Heart left ventricle (tissue), 16 donors: ENCODE measurements at regions not wholly inside any gene's neighbourhood (a gene's known extent, or its start where the extent isn't known, plus 50 kb on each side); places are given as distances from the start of the nearest gene placed in this dataset.

ENCODE experiments used
- ATAC-seq, 4 donors: fragments of 200-7000 bp; cut with Tn5 transposase; one replicate each; pipeline ENCODE4 v1.9.1; 2020 to 2022; ENCODE audit warnings: moderate library complexity in 4 of 4, mild to moderate bottlenecking in 3 of 4, moderate number of reproducible peaks in 1 of 4
- DNase-seq, 5 donors: peaks; one replicate each; pipeline ENCODE4 v3.0.0-alpha.2; 2020
- H3K27ac ChIP-seq, 12 donors: fragments of 200-600 bp; sonication (generic) in 4 of 12; one replicate each; pipeline versions ENCODE4 v1.5.0 to v1.8.0; 2016 to 2022; ENCODE audit warnings: mild to moderate bottlenecking in 2 of 12
- H3K27me3 ChIP-seq, 9 donors: fragments of 200-600 bp; sonication (generic) in 2 of 9; one replicate each; pipeline versions ENCODE4 v1.5.1 to v1.8.0; 2016 to 2022; ENCODE audit warnings: mild to moderate bottlenecking in 3 of 9
- H3K36me3 ChIP-seq, 9 donors: fragments of 200-600 bp; sonication (generic) in 2 of 9; one replicate each; pipeline versions ENCODE4 v1.5.0 to v1.8.0; 2018 to 2022; ENCODE audit warnings: mild to moderate bottlenecking in 2 of 9
- H3K4me1 ChIP-seq, 12 donors: fragments of 200-600 bp; sonication (generic) in 4 of 12; one replicate each; pipeline versions ENCODE4 v1.5.0 to v1.8.0; 2016 to 2022; ENCODE audit warnings: mild to moderate bottlenecking in 3 of 12
- H3K4me3 ChIP-seq, 12 donors: fragments of 200-600 bp; sonication (generic) in 4 of 12; one replicate each; pipeline versions ENCODE4 v1.5.0 to v1.8.0; 2017 to 2022; ENCODE audit warnings: mild to moderate bottlenecking in 9 of 12, moderate library complexity in 4 of 12
- H3K9me3 ChIP-seq, 12 donors: fragments of 200-600 bp; sonication (generic) in 4 of 12; one replicate each; pipeline versions ENCODE4 v1.5.0 to v1.8.0; 2016 to 2022; ENCODE audit warnings: mild to moderate bottlenecking in 1 of 12
- POLR2A ChIP-seq, 2 donors: fragments of 450-650 bp; IDR thresholded peaks; one replicate each; pipeline ENCODE4 v1.6.1; 2017; ENCODE audit warnings: antibody characterized with exemption in 2 of 2, mild to moderate bottlenecking in 2 of 2, moderate library complexity in 2 of 2
- WGBS, 4 donors: extraction: QIAGEN DNeasy Blood & Tissue Kit in 2 of 4; methylation state at CpG; one replicate each; pipeline versions ENCODE4 v1.1.5 to v1.1.7; 2013 to 2018; 5-methylcytosine and 5-hydroxymethylcytosine counted together
- intact Hi-C, 10 donors: fragments of 100-400 bp; cut with DNase I; formaldehyde crosslinking; loops; one replicate each; pipeline versions ENCODE4 v1.11.1 to v1.14.2; 2022
- TF ChIP-seq, protein P1 (sequence below), 12 donors: fragments of 200-600 bp; sonication (generic) in 4 of 12; IDR thresholded peaks; one replicate each; pipeline versions ENCODE4 v1.5.0 to v1.8.0; 2018 to 2022; ENCODE audit warnings: antibody characterized with exemption in 12 of 12, mild to moderate bottlenecking in 5 of 12
- donor health status: ischemic (EF 13 %, LVEDD 7.1; RV severe dilation, severe dysfunction).
- donor health status: healthy with polysubstance abuse.
- donor health status: DM: no; HTN: yes; CAD: no.
- donor health status: DM: no; HTN: no; CAD: no.
- donor health status: ischemic (EF 25% LVEDD 6.9; RV normal size, moderate dysfunction).
- donor health status: ischemic (EF 25% LVEDD 5.7; RV mildly dilated, moderate dysfunction).
- donor health status: healthy.
- donor health status: DM: yes; HTN: yes; CAD: no.
- donor health status: ischemic (EF 35%, LVEDD 5.7; RV mildly dilated, moderate dysfunction).
- donor health status: nonischemic (EF 11% LVEDD 7.7; RV severe dilation, severe dysfunction).
- donor health status: DM: yes; HTN: yes; CAD: no.
- donor health status: PGD.
- donor health status: ischemic (EF 29% LVEDD 5.4; RV normal size, mild dysfunction).
- donor health status: nonischemic (EF 23%, LVEDD 6.1; RV moderate dilation, normal function).

DNA sequence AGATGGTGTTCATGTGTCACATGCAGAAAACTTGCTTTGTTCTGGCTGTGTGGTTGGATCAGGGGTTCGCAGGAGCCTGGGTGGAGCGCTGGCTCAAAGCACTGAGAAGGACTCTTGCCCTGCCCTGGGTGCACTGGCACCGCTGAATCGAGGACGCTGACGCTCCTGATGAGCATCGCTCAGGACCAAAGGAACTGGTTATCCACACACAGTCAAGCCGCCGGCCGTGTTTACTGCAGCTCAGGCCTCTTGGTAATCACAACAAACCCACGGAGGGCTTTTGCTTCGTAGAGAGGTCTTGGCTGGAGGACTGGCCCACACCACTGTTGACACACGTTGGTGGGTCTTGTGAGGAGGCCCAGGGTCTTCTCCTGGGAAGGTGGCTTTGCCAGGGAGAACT lies 299.4 kb upstream of the IRX2 start:
- 86 to 92% (median 89%) methylated on average over 10 to 13 of the region's 13 CpGs for WGBS, 4 donors
- H3K27ac ChIP-seq: no peak overlapping the region
- no peaks in the 10 kb centered on the region for H3K36me3 ChIP-seq
- H3K27me3 ChIP-seq: no peaks in the 10 kb centered on the region
- H3K9me3 ChIP-seq: peaks cover 0 to 4% (median 0%) of the 10 kb centered on the region in 12 donors
- no peaks in the 10 kb centered on the region for H3K4me1 ChIP-seq
- no peak for TF ChIP-seq POLR2A (IDR thresholded peaks at IDR 0.05)
- no peak overlapping the region for H3K4me3 ChIP-seq
- DNase-seq: no peak
- ATAC-seq: no peak
- intact Hi-C loops: no loop called here

- TF ChIP-seq POLR2A (IDR thresholded peaks at IDR 0.05): no peak
- TF ChIP-seq, protein P1, sequence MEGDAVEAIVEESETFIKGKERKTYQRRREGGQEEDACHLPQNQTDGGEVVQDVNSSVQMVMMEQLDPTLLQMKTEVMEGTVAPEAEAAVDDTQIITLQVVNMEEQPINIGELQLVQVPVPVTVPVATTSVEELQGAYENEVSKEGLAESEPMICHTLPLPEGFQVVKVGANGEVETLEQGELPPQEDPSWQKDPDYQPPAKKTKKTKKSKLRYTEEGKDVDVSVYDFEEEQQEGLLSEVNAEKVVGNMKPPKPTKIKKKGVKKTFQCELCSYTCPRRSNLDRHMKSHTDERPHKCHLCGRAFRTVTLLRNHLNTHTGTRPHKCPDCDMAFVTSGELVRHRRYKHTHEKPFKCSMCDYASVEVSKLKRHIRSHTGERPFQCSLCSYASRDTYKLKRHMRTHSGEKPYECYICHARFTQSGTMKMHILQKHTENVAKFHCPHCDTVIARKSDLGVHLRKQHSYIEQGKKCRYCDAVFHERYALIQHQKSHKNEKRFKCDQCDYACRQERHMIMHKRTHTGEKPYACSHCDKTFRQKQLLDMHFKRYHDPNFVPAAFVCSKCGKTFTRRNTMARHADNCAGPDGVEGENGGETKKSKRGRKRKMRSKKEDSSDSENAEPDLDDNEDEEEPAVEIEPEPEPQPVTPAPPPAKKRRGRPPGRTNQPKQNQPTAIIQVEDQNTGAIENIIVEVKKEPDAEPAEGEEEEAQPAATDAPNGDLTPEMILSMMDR (IDR thresholded peaks at IDR 0.05): no peak
- DNase-seq (no peak), ATAC-seq (no peak)
- H3K4me3 ChIP-seq: no peak overlapping the region
- H3K36me3 ChIP-seq: no peaks in the 10 kb centered on the region
- H3K4me1 ChIP-seq: no peaks in the 10 kb centered on the region
- no peak overlapping the region for H3K27ac ChIP-seq
- intact Hi-C loops: no loop called here
- 73 to 83% (median 77%) methylated on average over 11 of the region's 11 CpGs for WGBS, 4 donors
- no peaks in the 10 kb centered on the region for H3K27me3 ChIP-seq
- H3K9me3 ChIP-seq: peaks cover 0 to 4% (median 0%) of the 10 kb centered on the region in 12 donors
These were observed 297.8 kb upstream of the IRX2 start for GRCh38 chr5:3049261-3049660.

DNA sequence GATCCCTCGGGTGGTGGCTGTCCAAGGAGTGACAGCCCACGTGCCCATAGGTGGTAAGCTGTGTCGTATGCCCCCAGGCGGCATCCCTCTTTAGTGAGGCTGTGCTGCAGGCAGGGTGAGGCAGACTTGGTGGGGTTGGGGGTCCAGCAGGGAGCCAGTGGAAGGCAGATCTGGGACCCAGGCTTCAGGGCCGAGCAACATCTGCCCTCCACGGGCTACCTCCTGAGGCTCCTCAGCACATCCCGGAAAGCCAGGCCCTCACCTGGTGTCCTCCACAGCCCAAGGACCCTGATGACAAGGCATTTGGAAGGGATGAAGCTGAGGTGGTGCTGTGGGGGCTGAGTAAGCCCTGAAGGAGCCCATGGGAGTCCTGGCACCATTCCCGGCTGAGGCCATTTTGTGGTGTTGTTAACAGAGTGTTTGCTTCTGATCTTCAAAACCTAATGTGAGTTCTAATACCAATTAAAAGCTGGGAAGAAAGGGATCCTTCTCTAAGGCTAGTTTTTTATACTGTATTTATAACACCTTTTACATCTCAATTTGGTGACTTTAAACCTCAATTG lies 295.8 kb upstream of the IRX2 start:
- intact Hi-C loops: no loop called here
- Histone ChIP-seq H3K27ac (no peak overlapping the region), H3K27me3 (peaks cover 0 to 5% (median 0%) of the 10 kb centered on the region in 9 donors), H3K4me3 (no peak overlapping the region), H3K36me3 (no peaks in the 10 kb centered on the region), H3K9me3 (no peaks in the 10 kb centered on the region), H3K4me1 (no peaks in the 10 kb centered on the region)
- no peak for TF ChIP-seq POLR2A (IDR thresholded peaks at IDR 0.05)
- TF ChIP-seq, protein P1 (IDR thresholded peaks at IDR 0.05): no peak
- 87 to 95% (median 88%) methylated on average over 4 to 8 of the region's 8 CpGs for WGBS, 4 donors
- ATAC-seq: no peak
- DNase-seq: no peak

GRCh38 chr5:3043600-3043999 lies 292.1 kb upstream of the IRX2 start:
- ATAC-seq (no peak), DNase-seq (no peak)
- no peaks in the 10 kb centered on the region for H3K9me3 ChIP-seq
- no peak for TF ChIP-seq POLR2A (IDR thresholded peaks at IDR 0.05)
- TF ChIP-seq, protein P1 (IDR thresholded peaks at IDR 0.05): no peak
- H3K4me3 ChIP-seq: no peak overlapping the region
- H3K36me3 ChIP-seq: no peaks in the 10 kb centered on the region
- no peak overlapping the region for H3K27ac ChIP-seq
- no peaks in the 10 kb centered on the region for H3K4me1 ChIP-seq
- intact Hi-C loops: no loop called here
- H3K27me3 ChIP-seq: peaks cover 0 to 7% (median 0%) of the 10 kb centered on the region in 9 donors

DNA sequence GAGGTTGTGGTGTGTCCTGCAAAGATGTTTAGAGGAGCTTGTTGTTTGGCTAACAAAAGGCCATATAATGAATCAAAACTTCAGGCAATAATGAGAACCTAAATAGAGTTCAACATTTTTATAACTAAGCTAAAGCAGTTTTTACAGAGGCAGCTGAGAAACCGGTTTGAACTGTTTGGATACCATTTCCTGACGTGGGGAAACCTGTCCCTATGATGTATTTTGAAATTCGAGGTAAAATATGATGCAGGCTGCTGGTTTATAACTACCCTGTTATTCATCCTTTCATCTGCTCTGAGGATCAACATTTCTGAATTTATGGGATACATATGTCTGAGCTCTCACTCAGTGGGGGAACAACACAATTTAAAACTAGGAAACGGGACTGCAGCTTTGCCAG lies 289.5 kb upstream of the IRX2 start:
- no peak for ATAC-seq
- intact Hi-C loops: no loop called here
- H3K27me3 ChIP-seq: peaks cover 0 to 7% (median 0%) of the 10 kb centered on the region in 9 donors
- TF ChIP-seq, protein P1 (IDR thresholded peaks at IDR 0.05): no peak
- no peak for TF ChIP-seq POLR2A (IDR thresholded peaks at IDR 0.05)
- H3K4me1 ChIP-seq: no peaks in the 10 kb centered on the region
- WGBS, 4 donors: 74 to 77% (median 77%) methylated on average over 4 of the region's 4 CpGs
- no peaks in the 10 kb centered on the region for H3K36me3 ChIP-seq
- peaks cover 0 to 8% (median 0%) of the 10 kb centered on the region in 12 donors for H3K9me3 ChIP-seq
- DNase-seq: no peak
- H3K4me3 ChIP-seq: no peak overlapping the region
- H3K27ac ChIP-seq: no peak overlapping the region
